ENCODE measurements at regions not wholly inside any gene's neighbourhood (a gene's known extent, or its start where the extent isn't known, plus 50 kb on each side); places are given as distances from the start of the nearest gene placed in this dataset.

GRCh38 chr20:19129976-19130612, 82.3 kb upstream of the SLC24A3 start:
- no peak for TF ChIP-seq ZNF232 (CRISPR knock-in tag; IDR thresholded peaks at IDR 0.05)
- TF ChIP-seq MLX (CRISPR knock-in tag; IDR thresholded peaks at IDR 0.05), result no peak
- no peak for TF ChIP-seq STAT6 (CRISPR knock-in tag; conservative IDR thresholded peaks at IDR 0.05; ENCODE audit: low read depth)
- no peak for TF ChIP-seq USF2 (CRISPR knock-in tag; IDR thresholded peaks at IDR 0.05)
- no peak for TF ChIP-seq CTCF (IDR thresholded peaks at IDR 0.05)
- no peak for TF ChIP-seq FOXP4 (CRISPR knock-in tag; IDR thresholded peaks at IDR 0.05)
- TF ChIP-seq CREB1 (CRISPR knock-in tag; IDR thresholded peaks at IDR 0.05), result no peak
- TF ChIP-seq ZBTB21 (CRISPR knock-in tag; IDR thresholded peaks at IDR 0.05; ENCODE audit: borderline replicate concordance), result no peak
- no peak for TF ChIP-seq MAX (CRISPR knock-in tag; IDR thresholded peaks at IDR 0.05)
- TF ChIP-seq IRF1 (CRISPR knock-in tag; IDR thresholded peaks at IDR 0.05), result no peak
- TF ChIP-seq NFYB (CRISPR knock-in tag; conservative IDR thresholded peaks at IDR 0.05; ENCODE audit: low read depth), result no peak
- TF ChIP-seq IRF2 (CRISPR knock-in tag; IDR thresholded peaks at IDR 0.05; ENCODE audit: borderline replicate concordance, low read depth), result no peak

Measured in WTC11 (cell line).